GM19025 (cell line): ENCODE measurements at regions not wholly inside any gene's neighbourhood (a gene's known extent, or its start where the extent isn't known, plus 50 kb on each side); places are given as distances from the start of the nearest gene placed in this dataset.

Experiments
- ATAC-seq: cut with Tn5 transposase; IDR thresholded peaks from one replicate; pipeline ENCODE4 v1.9.1; 2021; ENCODE audit warnings: mild to moderate bottlenecking, low read depth, moderate library complexity; ENCODE audit not compliant: unreplicated experiment

GRCh38 chr18:47603158-47603557 is 327.3 kb downstream of the SMAD2 start:
- no peak for ATAC-seq

DNA sequence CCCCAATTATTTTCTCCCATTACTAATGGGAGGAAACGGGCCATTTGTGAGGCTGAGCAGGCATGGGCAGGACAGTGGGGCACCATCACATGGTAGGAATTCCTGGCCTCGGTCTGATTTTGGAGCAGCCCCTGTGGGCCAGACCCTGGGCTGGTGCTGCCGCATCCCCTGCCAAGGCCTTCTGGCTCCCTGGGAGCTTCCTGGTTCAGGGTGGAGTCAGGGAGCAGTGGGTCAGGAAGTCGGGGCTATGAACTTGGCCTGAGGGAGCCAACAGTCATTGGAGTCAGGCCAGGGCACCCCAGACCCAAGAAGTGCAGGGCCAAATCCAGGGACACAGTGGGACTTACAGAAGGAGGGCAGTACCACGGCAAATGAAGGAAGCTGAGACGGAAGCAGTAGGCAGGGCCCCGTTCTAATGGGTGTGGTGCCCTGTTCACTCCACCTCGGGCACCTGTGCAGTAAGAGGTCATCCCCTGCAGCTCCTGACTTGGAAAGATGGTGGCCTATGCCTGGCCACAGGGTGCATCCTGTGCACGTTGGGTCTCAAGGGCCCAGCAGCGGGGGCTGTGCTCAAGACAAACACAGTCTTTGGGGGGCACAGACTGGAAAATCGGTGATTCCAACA is 328.1 kb downstream of the SMAD2 start:
- ATAC-seq: no peak

DNA sequence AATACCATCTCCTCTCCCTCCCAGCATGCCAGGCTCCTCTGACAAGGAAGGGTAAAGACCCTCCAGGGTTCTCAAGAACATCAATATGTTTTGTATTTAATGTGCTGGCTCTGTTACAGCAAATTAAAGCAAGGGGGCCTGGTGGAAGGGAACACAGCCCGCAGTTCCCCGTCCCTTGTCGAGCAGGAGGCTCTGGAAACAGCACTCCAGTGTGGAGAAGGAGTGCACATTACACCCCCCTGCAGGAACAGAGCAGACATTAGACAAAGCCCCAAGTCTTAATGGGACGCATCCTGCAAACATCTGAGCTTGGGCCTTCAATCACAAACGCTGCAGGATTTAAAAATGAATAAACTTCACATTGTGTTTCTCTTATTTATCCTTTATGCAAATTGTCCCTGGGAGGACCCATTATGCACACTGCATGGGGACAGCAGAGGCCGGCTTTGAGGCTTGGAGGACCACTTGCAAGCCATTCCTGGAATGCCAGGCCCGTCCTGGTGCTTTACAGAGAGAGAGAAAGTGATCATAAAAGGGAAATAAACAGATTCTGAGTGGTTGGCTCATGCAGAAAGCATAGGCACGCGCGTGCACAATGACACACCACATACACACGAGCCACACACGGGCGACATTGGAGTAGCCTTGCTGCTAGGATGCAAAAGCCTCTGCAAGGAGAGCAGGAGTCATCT is 328.7 kb downstream of the SMAD2 start:
- ATAC-seq: no peak

GRCh38 chr18:47595831-47596501 is 334.5 kb downstream of the SMAD2 start:
- ATAC-seq: no peak

GRCh38 chr18:47594621-47595086 is 335.8 kb downstream of the SMAD2 start:
- ATAC-seq: no peak

DNA sequence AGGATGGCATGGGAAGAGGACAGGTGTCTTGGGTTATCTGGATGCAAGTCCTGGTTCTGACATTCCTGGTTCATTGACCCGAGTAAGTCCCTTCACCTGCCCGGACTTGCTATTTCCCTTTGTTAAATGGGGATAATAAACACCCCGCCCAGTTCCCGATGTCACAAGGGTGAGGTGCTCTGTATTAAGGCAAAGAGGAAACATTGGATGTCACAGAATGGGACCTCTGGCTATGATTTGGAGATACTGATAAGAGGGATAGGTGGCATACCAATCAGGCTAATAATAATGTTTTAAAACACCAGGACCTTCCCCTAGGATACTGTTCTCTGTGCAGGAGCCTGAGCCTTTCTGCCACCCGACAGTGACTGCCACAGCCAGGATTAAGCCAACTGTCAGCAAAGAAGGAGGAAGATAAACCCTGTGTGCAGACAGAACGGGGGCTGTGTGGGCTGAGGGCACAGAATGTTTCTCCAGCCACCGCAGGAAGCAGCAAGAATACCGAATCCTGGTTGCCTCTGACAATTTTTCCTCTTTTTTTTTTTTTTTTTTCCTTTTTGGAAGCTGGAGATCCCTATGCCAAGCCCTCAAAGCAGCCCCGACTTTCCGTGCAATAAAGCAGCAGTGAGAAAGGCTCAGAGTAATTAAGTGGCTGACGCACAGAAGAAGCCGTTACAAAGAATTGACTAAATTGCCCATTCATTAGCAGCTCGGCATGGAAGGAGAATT is 336.6 kb downstream of the SMAD2 start:
- no peak for ATAC-seq

- ATAC-seq: no peak
Observed at GRCh38 chr18:47591429-47591828, 339.0 kb downstream of the SMAD2 start.

GRCh38 chr18:47587587-47587986 is 336.1 kb upstream of the SKOR2 start:
- ATAC-seq: no peak

DNA sequence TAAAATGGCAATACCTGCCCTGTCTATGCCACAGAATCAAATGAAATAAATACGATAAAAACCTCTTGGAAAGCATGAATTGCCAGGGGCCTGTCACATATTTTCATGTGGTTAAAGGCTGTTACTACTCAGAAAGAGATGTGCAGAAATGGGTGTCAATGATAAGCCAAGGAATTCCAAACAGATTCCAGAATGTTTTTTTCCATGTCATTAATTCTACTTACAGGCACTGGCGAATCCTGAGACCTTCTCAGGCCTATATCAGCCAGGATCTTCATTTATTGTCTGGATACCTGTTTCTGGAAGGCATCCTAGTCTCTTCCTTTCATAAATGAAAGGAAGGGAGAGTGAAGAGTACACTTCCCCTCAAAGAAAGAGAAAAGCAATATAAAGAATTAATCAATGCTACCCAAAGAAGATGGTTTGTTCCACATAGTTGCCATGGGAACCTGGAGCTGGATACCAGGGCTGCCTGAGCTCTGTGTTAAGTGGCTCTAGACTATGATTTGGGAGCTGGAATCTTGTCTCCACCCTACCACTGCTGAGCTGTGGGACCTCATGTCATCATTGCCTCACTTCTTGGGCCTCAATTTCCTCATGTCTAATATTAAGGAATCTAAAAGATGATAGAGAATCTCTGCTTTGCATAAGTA is 335.1 kb upstream of the SKOR2 start:
- no peak for ATAC-seq

GRCh38 chr18:47585914-47586313 is 334.5 kb upstream of the SKOR2 start:
- no peak for ATAC-seq

DNA sequence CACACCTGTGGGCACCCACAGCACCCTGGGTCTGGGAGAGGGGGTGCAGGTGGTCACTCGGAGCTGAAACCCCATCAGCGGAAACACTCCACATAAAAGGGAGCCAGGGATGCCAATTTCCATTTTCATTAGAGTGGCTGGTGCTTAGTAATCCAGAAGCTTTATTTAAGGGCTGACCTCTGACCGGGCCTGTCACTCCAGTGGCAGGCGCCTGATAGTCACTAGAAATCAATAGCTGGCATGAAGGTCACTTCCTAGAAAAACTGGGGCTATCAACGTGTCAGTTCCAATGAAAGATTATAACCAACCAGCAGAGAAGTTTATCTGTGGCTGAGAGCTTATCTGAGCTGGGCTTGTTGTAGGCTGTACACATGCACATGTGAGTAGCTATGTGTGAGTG is 333.7 kb upstream of the SKOR2 start:
- no peak for ATAC-seq

- ATAC-seq: no peak
Observed at GRCh38 chr18:47582093-47582492, 330.6 kb upstream of the SKOR2 start.

DNA sequence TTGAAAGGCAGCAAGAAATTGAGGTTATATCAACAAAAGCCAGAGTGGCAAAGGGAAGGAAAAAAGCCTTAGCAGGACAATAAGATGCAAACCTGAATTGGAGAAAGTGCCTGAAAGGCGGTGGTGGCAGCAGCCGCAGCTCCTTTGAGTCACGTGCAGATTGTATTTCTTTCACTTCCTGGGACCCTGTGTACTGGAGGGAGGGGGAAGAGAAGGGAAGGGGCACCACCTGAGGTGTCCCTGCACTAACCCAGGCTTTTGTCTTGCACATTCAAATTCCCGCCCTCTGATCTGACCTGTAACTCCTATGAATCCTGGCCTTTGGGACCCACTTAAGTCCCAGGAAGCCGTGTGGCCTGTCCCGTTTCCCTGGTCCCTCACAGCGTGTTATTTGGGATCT is 326.1 kb upstream of the SKOR2 start:
- no peak for ATAC-seq

DNA sequence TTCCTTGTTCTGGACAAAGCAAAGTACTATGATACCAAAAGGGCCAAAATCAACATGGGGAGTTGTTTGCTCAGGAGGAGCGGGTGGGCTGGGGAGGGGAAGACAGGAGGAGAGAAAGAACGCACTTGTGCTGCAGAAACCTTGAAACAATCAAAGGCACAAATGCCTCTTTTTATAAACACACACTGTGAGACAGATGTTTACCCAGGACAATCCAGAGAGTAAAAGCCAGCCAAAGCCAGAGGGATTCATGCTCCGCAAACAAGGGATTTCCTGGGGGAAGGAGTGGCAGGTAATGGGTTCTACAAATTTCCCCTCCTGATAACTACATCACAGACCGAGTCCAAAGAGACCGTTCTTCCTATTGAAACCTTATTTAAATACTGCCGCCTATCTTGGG is 323.5 kb upstream of the SKOR2 start:
- no peak for ATAC-seq

DNA sequence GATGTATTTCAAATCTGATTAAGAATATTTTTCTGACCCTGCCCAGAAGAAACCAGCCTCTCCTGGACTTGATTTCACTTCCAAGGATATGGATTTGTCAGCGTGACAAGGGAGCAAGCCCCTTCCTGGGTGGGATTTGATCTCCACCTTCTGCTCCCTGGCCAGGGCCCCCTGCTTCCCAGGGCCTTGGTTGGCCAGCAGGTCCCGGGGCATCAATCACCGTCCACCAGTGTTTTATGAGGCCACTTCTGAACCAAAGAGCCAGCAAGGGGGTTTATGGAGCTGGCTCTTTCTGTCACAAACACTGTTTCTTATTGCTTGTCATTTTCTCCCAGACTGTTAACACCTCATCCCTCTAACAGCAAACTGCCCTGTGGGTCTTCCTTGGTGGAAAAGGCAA is 320.5 kb upstream of the SKOR2 start:
- ATAC-seq: no peak

DNA sequence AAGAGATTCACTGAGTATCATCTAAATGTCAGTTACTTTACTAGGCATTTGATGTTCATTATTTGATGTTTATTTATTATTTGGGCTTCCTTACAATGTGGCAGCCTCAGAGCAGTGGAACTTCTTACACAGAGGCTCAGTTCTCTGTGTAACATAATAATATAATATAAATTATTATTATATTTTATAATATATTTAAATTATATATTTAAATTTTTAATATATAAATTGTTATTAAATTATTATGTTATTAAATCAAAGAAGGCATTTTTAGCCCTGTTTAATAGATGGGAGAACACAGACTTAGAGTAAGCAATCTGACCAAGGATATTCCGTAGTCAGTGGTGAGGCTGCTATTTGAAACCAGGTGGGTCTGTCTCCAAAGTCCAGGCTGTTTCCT is 315.3 kb upstream of the SKOR2 start:
- no peak for ATAC-seq

DNA sequence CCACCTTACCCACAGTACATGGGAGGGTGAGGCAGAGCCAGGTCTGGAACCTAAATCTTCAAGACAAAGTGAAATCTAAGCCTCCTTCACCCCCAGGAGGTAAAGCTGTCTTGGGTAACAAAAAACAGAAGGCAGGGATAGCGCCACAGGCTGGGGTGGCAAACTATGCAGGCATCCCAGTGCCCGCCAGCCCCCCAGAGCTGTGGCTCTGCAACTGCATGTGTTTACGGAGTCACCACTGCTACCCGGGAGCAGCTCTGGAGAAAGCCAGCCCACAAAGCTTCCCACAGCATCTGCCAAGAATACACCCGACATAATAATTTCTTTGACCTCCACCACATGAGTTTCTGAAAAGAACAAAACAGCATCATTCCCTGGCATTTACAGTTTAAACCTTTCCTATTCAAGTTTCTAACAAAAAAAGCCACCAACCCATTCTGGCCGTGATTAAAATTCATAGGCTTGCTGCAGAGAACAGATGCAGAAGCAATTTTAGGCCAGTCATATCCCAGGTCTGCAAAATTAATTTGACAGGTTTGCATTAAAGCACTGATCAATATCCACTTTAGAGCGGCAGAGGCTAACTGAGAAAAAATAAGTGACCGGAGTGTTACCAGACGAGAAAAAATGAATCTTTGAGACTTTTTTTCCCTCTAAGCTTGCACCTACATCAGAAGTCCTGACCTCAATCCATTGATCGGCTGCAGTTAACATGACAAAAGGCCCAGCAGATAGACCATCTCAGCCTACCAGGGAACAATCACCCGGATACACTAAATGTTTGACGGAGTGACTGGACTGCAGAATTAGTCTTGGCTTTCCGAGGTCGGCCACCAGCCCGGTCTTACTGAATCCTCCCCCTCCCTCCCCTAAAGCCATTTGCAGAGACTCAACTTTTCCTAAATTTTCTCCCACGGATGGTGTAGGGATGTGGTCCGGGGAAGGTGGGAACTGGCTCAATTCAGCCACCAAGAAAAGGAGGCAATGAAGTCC is 309.6 kb upstream of the SKOR2 start:
- no peak for ATAC-seq

GRCh38 chr18:47558110-47558750 is 306.8 kb upstream of the SKOR2 start:
- peak; percentile 80 for ATAC-seq

GRCh38 chr18:47557160-47557559 is 305.7 kb upstream of the SKOR2 start:
- no peak for ATAC-seq
